GM18505 (cell line): ENCODE measurements at regions not wholly inside any gene's neighbourhood (a gene's known extent, or its start where the extent isn't known, plus 50 kb on each side); places are given as distances from the start of the nearest gene placed in this dataset.

Experiments used
- ATAC-seq: cut with Tn5 transposase; IDR thresholded peaks from one replicate; pipeline ENCODE4 v1.9.1; 2021; ENCODE audit not compliant: unreplicated experiment
- POLR2A ChIP-seq: IDR thresholded peaks from 4 replicates; pipeline ENCODE4 v1.6.1; 2011; ENCODE audit warnings: borderline replicate concordance; ENCODE audit not compliant: insufficient read depth, insufficient read length; ENCODE audit errors: extremely low read depth

- TF ChIP-seq POLR2A, result no peak
- ATAC-seq, result no peak
Observed at GRCh38 chr5:89900346-89900745, 509.2 kb downstream of the CETN3 start.

- no peak for TF ChIP-seq POLR2A
- ATAC-seq, result no peak
Observed at GRCh38 chr5:89899559-89899958, 510.0 kb downstream of the CETN3 start.

- TF ChIP-seq POLR2A, result no peak
- no peak for ATAC-seq
Observed at GRCh38 chr5:89893546-89893945, 516.0 kb downstream of the CETN3 start.

GRCh38 chr5:89885670-89886069 is 523.9 kb downstream of the CETN3 start:
- no peak for TF ChIP-seq POLR2A
- no peak for ATAC-seq

- no peak for TF ChIP-seq POLR2A
- no peak for ATAC-seq
Observed at GRCh38 chr5:89883967-89884366, 525.6 kb downstream of the CETN3 start.

GRCh38 chr5:89878140-89879132 is 531.1 kb downstream of the CETN3 start:
- TF ChIP-seq POLR2A, result no peak

GRCh38 chr5:89871906-89872305 is 537.6 kb downstream of the CETN3 start:
- ATAC-seq, result no peak
- no peak for TF ChIP-seq POLR2A

More at GRCh38 chr5:89878140-89879132, 531.1 kb downstream of the CETN3 start:
- no peak for ATAC-seq

GRCh38 chr5:89869346-89869745 is 540.2 kb downstream of the CETN3 start:
- TF ChIP-seq POLR2A, result no peak
- no peak for ATAC-seq

GRCh38 chr5:89866410-89866809 is 543.1 kb downstream of the CETN3 start:
- TF ChIP-seq POLR2A, result no peak
- no peak for ATAC-seq

- no peak for TF ChIP-seq POLR2A
- ATAC-seq, result no peak
Observed at GRCh38 chr5:89864941-89865340, 544.6 kb downstream of the CETN3 start.

- ATAC-seq, result no peak
Observed at GRCh38 chr5:89857790-89858189, 551.8 kb downstream of the CETN3 start.

GRCh38 chr5:89855417-89855816 is 554.1 kb downstream of the CETN3 start:
- TF ChIP-seq POLR2A, result no peak

More at GRCh38 chr5:89857790-89858189, 551.8 kb downstream of the CETN3 start:
- TF ChIP-seq POLR2A, result no peak

GRCh38 chr5:89851911-89852310 is 557.6 kb downstream of the CETN3 start:
- ATAC-seq, result no peak
- no peak for TF ChIP-seq POLR2A

More at GRCh38 chr5:89855417-89855816, 554.1 kb downstream of the CETN3 start:
- no peak for ATAC-seq

GRCh38 chr5:89850513-89850865 is 559.1 kb downstream of the CETN3 start:
- no peak for ATAC-seq
- TF ChIP-seq POLR2A, result no peak

GRCh38 chr5:89849830-89850512 is 559.6 kb downstream of the CETN3 start:
- no peak for TF ChIP-seq POLR2A
- no peak for ATAC-seq

GRCh38 chr5:89847743-89848142 is 561.8 kb downstream of the CETN3 start:
- ATAC-seq, result no peak
- no peak for TF ChIP-seq POLR2A
